ENCODE measurements at regions not wholly inside any gene's neighbourhood (a gene's known extent, or its start where the extent isn't known, plus 50 kb on each side); places are given as distances from the start of the nearest gene placed in this dataset.
A peak's percentile ranks its signal among the peaks of the same experiment; 100 is the strongest.
"Not testable (repeated sequence)": the region's sequence is repeated elsewhere in the genome, so short reads cannot be mapped to it uniquely, and the experiment has no call there.

GRCh38 chr22:26082866-26083265 is 86.4 kb upstream of the SEZ6L start:
- peak; percentile 72 for DNase-seq

- peak; percentile 32 for DNase-seq
Measured at GRCh38 chr22:26086359-26086758, 82.9 kb upstream of the SEZ6L start.

DNA sequence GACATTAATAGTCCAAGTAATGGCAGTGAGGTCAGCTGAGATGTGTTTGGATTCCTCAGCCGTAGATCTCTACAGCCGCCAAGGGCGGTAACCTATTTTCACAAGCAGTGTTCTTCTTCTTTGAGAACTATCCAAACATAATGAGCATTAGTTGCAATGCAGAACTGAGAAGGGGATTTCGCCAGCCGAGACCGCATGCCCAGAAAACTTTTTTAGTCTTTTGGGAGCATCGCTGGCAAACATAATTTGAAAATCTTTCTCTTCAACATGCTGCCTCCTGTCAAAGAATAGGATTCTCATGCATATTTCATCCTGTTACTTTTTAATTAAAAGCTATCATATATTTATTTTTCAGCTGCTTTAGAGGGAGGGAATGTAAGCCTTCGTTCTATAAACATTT is 81.4 kb upstream of the SEZ6L start:
- DNase-seq = no peak

DNA sequence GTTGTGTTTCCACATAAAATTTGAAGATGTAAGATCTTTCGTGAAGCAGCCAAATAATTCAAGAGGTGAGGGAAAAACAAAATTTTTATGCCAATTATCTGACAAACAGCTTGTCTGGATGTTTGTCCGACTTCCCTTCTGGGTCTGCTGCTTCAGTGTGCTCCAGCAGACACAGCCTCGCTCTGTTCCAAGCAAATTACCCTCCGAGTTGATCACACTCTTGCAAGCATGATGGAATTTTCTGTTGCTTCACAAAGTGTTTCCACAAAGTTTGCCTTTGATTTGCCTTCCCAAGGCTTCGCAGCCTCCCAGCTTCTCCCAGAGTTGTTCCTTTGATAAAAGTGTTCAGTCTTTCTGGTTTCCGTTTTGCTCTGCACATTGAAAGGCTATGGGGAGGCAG is 78.4 kb upstream of the SEZ6L start:
- no peak for DNase-seq

DNA sequence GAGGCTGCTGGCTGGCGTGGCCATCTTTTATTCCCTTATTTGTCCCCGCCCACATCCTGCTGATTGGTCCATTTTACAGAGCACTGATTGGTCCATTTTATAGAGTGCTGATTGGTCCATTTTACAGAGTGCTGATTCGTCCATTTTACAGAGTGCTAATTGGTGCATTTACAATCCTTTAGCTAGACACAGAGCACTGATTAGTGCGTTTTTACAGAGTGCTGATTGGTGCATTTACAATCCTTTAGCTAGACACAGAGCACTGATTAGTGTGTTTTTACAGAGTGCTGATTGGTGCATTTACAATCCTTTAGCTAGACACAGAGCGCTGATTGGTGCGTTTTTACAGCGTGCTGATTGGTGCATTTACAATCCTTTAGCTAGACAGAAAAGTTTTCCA is 74.8 kb upstream of the SEZ6L start:
- DNase-seq = not testable (repeated sequence)

DNA sequence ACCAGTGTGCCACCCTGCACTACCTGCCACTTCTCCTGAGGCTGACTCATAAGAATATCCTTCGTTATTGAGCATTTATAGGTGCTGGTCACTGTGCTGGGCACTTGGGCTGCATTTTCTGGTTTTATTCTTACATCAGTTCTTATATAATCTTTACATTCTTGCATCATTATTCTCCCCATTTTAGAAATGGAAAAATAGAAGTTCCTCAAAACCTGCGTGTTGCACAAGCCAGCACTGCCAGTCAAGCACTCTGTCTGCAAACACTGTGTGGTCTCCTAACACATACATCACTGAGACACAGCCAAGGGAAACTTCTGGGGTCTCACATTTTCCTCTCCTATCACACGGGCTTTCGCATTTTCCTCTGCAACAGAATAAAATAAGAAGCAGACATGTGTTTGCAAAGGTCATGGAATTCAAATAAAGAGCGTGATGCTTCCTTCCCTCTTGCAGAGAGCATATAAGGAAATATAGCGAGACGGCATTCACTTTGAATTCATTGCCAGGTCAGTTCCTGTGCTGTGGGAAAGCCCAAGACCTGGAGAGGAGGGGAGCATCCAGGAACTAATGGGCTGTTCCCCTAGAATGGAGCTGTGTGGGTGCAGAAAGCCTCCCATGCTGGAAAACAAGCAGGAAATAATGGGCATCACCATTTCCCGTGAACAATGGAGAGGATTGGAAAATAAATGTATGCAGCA is 73.9 kb upstream of the SEZ6L start:
- no peak for DNase-seq

DNA sequence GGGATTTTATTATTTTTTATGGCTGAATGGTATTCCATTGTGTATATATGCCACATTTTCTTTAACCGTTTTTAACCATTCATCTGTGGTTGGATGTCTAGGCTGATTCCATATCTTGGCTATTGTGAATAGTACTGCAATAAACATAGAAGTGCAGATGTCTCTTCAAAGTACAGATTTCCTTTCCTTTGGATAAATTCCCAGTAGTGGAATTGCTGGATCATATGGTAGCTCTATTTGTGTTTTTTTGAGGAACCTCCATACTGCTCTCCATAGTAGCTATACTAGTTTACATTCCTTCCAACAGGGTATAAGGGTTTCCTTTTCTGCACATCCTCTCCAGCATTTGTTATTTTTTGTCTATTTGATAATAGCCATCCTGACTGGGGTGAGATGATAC is 71.9 kb upstream of the SEZ6L start:
- no peak for DNase-seq

DNA sequence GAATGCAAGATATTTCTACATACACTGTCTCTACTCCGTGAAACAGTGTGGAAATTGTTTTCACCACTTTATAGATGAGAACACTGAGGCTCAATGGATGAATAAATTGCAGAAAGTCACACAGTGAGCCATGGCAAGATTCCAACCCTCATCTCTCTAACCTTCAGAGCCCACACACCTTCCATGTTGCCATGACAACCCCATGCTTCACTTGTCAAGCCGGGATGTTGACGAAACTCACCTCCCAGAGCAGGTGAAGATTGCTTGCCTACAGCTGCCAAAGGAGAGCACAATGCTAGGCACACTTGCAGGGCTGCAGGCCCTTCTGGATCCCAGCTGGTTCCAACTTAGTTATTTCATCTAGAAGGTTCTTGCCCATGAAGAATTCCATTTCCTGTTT is 71.4 kb upstream of the SEZ6L start:
- DNase-seq = no peak

DNA sequence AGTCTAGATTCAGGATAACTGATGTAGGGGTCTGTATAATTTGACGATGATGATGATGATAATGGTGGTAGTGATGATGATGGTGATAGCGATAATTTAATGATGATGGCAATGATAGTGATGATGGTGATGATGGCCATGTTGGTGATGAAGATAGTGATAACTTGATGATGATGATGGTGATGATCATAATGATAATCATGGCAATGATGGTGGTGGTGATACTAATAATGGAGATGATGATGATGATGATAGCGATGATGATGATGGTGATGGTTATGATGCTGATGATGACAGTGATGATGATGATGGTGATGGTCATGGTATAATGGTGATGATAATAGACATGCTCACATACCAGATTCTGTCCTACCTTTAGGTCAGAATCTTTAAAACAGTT is 66.2 kb upstream of the SEZ6L start:
- no peak for DNase-seq

GRCh38 chr22:26106412-26106811 is 62.9 kb upstream of the SEZ6L start:
- DNase-seq = no peak

DNA sequence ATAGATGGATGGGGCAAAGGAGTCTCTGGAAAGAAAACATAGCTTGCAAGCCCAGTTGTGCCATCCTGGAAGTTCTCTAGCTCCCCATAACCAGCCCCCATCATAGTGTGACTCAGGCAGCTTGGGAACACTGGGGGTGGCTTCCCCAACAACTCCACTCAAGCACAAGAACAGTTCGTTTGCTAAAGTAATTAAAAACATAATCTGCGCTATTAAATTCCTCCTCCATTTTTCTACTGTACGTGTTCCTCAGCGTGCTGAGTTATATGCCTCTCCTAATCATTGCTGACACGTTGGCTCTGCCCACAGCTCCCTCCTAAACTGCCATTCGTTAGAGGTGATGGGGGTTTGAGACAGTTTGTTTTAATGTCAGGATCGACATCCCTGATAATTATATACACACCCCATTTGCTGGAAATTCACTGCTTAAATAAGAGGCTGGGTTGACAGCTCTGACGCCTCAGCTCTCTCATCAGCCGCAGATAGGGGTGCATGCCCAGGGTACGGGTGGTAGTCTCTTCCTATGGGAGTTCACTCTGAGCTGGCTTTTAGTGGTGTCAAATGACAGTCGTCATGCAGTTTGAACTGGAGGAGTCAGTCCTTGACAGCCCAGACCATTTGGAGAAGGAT is 59.5 kb upstream of the SEZ6L start:
- no peak for DNase-seq

DNA sequence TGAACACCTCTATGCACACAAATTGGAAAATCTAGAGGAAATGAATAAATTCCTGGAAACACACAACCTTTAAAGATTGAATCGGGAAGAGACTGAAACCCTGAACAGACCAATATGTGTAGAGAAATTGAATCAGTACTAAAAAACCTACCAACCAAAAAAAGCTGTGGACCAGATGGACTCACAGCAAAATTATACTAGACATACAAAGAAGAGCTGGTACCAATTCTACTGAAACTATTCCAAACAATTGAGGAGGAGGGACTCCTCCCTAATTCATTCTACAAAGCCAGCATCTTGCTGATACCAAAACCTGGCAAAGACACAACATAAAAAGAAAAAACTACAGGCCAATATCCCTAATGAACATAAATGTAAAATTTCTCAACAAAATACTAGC is 54.4 kb upstream of the SEZ6L start:
- DNase-seq = no peak

GRCh38 chr22:26115266-26115665 is 54.0 kb upstream of the SEZ6L start:
- DNase-seq = no peak
